CD4-positive, alpha-beta T cell treated with Interferon alpha-2 for 1 hour (primary cell): ENCODE measurements at regions not wholly inside any gene's neighbourhood (a gene's known extent, or its start where the extent isn't known, plus 50 kb on each side); places are given as distances from the start of the nearest gene placed in this dataset.
"Not testable (repeated sequence)": the region's sequence is repeated elsewhere in the genome, so short reads cannot be mapped to it uniquely, and the experiment has no call there.

Experiments
- DNase-seq, 2 donors: peaks; one replicate each; pipeline ENCODE4 v3.0.0-alpha.2; 2020 to 2022

DNA sequence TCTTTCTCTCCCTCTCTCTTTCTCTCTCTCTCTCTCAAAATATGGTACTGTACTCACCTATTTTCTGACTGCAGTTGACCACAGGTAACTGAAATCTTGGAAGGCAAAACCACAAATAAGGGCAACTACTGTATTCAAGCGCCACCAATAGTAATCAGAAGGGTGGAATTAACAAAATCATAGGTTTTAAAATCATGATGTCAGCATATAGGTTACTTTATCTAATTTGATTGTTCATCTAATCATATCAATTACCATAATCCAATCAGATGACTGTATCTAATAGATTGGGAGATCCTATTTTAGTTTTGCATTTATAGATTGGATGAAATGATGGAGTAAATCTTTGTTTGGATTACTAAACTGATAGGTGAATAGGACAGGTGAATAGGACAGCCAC, 155.8 kb upstream of the KITLG start:
- no peak for DNase-seq

DNA sequence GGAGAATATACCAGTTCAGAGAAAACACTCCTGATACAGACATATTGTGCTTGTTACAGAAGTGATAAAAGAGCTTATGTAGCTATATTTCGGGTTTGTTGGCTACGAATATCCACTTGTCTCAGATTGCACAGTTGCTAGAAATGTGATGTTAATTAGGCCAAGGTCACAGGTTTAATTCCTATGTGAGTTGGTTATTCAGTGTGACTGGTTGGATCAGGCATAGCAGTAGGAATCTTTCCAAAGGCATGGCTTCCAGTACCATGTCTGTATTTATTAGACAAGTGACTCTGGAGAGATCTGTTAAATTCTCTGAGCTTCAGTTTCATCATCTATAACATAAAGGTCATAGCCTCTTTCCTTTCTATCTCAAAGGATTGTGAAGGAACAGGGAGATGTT, 152.7 kb upstream of the KITLG start:
- DNase-seq, result no peak

DNA sequence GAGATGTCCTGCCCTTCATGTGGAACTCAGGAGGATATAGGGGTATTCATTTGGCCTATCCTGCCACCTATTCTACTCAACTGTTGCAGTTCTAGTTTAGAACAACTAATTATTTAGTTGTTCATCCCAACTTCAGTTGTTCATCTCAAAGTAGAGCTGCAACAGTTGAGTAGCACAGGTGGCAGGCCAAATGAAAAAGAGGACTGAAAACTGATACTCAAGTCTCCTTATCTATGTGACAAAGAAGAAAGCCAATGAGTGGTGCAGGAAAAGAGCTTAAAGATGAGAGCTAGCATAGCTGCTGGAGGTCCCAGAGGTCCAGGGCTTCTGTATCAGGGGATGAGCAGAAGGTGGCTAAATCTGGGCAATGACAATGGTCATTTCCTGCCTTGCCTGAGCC, 148.9 kb upstream of the KITLG start:
- no peak for DNase-seq

DNA sequence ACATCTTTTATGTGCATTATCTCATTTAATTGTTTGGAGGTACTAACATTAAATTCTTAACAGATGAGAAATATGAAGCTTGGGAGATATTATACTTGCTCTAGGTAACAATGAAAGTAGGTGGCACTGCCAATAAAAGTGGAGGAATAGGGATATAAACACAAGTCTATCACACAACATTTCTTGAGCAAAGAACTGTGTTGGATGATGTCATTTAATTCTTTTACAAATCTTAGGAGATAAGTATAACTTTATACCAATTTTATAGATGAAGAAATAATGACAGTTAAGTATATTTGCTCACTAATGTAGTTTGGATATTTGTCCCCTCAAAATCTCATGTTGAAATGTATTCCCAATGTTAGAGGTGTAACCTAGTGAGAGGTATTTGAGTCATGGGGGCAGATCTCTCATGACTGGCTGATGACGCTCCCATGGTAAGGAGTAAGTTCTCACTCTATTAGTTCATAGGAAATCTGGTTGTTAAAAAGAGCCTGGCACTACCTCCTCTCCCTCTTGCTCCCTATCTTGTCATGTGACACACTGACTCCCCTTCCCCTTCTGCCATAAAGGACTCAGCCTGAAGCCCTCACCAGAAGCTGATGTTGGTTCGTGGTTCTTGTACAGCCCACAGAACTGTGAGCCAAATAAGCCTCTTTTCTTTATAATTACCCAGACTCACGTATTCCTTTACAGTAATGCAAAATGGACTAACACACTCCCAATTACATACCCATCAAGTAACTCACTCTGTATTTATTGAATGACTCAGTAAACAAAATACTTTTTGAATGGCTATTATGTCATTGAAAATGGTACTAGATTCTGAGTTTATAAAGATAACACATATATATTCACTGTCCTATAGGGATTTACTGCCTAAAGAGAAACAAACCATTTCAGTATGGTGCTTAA, 146.8 kb upstream of the KITLG start:
- DNase-seq, result no peak

DNA sequence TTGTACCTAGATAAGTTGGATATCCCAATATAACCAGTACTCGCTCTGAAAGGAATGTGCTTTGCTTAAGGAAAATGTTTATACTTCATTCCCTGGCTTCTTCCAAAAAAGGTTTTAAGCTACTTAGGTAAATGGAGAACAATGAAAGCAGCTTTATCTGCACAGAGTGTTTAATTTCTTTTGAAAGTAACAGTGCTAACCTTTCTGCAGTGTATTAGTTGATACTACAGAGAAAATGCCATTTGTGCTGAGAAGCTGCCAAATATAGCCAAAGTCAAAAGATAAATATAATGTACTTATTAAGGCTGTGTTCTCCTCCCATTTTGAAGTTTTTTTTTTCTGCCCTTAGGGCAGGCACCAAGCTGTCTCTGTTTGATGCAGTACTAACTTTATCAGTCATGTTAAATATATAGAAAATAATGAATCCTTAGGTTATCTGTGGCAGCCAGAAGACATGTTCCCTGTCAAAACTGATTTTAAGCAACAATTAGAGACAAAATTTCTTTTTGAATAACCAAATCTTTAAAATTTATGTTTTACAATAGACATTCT, 145.4 kb upstream of the KITLG start:
- DNase-seq, result no peak

DNA sequence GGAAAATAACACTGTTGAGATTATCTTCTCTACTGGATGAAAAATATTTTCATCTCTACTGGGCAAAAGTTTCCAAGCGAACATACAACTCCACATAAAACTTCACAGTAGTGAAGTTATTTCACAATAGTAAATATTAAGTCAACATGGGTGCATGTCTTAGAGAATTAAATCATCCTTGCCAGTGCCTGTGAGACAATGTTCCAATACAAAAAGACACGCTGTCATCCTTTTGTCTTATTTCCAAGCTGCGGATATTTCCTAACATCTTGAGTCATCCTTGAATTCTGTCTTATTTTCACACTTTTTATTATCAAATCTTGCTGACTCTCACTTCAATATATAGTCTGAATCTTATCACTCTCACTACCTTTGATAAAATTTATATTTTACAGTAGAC, 142.9 kb upstream of the KITLG start:
- no peak for DNase-seq

DNA sequence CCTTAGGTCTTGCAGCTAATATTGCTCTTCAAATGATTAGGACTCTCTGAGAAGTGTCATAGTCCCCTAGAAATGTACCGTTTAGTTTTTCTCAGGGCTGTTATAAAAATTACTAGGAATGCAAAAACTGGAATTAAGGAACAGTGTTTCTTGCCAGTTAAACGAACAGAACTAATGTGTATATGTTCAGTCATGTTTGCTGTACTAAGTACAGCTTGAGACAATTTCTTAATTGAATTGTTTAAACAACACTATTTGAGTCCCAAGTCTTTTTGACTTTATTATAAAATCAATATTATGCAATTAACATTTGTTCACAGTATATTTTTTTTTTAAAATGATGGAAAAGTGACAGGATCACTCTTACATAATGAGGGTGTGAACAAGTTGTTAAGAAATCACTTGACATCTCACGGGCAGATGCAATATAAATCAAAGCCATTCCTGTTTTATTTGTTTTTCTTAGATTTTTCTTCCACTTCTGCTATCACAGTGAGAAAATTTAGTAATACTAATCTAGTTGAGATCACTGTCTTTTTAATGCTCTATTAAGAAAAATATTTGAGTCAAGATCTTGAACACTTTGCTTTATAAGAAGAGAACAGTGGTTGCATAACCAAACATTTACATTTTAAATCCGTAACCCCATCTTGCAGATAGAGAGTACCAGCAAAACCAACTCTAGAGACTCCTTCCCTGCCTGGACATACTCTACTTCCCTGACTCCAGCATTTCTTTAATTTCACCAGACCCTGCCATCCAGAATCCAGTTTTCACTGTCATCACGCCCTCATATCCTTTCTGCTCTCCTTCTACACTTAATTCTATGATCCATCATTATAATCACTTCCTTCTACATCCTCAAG, 140.7 kb upstream of the KITLG start:
- DNase-seq, result no peak

DNA sequence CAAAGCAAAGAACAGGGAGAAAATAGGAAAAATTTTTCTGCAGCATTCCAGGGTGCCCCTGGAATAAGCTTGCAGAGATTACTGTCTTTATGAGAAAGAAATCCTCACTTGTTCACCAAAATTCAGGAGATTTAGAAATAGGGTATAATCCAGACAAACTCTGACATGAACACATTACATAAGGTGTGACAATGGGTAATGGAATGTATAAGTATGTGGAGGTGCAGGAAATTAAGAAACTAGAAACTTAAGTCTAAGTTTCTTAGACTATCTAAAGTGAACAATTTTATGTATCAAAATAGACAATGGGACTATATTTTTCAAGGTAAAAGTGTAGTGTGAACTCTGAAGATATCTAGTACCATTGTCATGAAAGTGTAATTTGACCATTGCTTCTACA, 140.0 kb upstream of the KITLG start:
- no peak for DNase-seq

DNA sequence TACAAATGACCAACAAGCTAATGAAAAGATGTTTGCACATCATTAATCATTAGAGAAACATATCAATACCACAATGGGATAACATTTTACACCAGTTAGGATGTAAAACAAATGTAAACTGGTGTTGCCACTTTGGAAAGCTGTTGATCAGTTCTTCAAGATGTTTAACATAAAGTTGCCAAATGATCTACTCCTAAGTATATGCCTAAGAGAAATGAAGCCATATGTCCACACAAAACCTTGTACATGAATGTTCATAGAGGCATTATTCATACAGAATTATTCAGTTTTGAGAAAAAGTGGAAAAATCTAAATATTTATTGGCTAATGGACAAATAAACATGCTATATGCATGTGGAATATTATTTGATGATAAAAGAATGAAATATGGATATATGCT, 136.9 kb upstream of the KITLG start:
- DNase-seq, result no peak

DNA sequence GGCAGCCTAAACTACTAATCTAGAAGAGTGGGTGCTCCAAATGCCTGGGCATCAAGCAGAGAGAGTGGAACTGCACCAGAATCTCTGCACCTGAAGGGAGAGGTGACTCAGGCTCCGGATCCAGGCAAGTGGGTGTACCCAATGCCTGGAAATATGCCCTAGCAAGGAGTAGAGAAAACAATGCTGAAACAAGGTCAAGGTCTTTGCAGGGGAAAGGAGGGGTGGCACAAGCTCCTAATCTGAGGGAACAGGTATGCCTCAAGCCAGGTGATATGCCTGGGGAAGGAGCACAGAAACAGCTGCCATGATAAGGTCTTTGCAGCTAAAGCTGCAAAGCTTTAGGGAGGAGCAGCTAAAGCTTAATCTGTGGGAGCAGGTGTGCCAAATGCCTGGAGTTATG, 136.0 kb upstream of the KITLG start:
- DNase-seq, result no peak

DNA sequence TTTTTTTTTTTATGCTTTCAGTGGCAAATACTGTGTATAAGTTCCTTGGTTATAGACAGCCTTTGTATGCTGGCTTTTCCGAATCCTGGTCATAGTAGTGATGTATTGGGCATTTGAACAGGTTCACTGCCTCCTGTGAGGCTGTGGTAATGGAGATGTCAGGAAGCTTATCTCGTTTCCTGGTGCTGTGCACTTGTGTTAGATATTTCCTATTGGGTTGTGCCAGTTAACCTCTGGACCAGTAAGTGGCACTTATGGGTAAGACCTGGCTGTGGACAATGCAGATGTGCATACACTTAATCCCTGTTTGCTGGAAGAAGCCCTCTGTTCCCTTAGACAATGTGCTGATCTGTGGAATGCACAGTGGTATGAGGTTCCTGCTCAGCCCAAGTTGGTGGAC, 135.4 kb upstream of the KITLG start:
- no peak for DNase-seq

DNA sequence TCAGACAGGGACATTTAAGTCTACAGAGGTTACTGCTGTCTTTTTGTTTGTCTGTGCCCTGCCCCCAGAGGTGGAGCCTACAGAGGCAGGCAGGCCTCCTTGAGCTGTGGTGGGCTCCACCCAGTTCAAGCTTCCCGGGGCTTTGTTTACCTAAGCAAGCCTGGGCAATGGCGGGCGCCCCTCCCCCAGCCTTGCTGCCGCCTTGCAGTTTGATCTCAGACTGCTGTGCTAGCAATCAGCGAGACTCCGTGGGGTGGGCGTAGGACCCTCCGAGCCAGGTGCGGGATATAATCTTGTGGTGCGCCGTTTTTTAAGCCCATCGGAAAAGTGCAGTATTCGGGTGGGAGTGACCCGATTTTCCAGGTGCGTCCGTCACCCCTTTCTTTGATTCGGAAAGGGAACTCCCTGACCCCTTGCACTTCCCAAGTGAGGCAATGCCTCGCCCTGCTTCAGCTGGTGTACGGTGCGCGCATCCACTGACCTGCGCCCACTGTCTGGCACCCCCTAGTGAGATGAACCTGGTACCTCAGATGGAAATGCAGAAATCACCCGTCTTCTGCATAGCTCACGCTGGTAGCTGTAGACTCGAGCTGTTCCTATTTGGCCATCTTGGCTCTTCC, 134.1 kb upstream of the KITLG start:
- not testable (repeated sequence) for DNase-seq

DNA sequence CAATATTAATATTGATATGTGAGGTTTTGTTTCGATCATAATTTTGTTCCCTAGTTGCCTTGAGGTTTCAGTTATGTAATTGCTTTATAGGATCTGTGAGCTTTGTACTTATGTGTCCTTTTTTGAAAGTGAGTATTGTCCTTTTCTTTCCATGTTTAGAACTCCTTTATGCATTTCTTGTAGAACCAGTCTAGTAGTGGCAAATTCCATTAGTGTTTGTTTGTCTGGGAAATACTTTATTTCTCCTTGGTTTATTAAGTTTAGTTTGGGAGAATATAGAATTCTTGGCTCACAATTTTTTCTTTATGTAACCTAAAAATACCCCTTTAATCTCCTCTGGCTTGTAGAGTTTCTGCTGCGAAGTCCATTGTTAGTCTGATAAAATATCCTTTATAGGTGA, 127.5 kb upstream of the KITLG start:
- DNase-seq, result no peak

DNA sequence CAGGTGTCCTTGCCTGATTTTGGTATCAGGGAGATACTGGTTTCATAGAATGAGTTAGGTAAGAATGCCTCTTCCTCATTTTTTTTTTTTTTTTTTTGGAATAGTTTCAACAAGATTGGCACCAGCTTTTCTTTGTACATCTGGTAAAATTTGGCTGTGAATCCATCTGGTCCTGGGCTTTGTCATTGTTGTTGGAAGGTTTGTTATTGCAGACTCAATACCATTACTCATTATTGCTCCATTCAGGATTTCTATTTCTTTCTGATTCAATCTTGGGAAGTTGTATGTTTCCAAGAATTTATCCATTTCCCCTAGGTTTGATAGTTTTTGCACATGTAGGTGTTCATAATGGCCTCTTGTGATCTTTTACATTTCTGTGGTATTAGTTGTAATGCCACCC, 126.0 kb upstream of the KITLG start:
- no peak for DNase-seq

DNA sequence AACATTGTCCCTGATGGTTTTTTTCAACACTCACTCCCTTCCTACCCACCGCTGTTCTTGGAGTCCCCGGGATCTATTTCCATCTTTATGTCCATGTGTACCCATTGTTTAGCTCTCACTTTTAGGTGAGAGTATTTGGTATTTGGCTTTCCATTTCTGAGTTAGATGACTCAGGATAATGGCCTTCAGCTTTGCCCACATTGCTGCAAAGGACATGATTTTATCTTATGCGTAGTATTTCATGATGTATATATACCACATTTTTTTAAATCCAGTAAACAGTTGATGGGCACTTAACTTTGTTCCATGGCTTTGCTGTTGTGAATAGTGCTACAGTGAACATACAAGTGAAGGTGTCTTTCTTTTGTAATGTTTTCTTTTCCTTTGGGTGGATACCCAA, 123.5 kb upstream of the KITLG start:
- DNase-seq, result no peak

DNA sequence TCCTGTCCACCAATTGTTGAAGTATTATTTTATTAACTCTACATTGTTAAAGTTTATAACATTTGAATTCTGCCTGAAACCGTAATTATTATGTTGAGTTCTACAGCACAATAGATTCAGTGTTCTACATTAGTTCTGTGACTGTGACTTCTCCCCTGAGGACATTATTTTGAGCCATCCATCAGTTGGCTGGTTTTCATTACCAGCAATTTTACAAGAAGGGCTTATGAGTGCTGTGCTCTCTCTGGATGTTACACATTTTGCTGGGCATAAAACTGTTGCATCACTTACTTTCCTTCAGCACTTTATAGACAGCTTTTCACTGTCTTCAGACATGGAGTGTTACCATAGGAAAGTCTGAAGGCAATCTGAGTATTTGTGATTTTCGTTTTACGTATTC, 118.2 kb upstream of the KITLG start:
- DNase-seq, result no peak

DNA sequence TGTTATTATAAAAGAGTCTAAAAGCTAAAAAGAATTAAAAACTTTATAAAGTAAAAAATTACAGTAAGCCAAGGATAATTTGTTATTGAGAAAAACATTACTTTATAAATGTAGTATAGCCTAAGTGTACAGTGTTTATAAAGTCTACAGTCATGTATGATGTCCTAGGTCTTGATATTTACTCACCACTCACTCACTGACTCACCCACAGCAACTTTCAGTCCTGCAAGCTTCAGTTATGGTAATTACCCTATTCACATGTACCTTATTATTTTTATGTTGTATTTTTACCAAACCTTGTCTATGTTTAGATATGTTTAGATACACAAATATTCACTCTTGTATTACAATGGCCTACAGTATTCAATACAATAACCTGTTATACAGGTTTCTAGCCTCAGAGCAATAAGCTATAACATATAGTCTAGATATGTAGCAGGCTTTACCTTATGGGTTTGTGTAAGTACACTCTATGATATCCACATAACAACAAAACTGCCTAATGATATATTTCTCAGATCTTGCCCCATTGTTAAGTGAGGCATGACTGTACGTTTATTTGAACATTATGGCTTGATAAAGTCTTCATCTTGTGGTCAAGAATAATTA, 113.7 kb upstream of the KITLG start:
- DNase-seq, result no peak

DNA sequence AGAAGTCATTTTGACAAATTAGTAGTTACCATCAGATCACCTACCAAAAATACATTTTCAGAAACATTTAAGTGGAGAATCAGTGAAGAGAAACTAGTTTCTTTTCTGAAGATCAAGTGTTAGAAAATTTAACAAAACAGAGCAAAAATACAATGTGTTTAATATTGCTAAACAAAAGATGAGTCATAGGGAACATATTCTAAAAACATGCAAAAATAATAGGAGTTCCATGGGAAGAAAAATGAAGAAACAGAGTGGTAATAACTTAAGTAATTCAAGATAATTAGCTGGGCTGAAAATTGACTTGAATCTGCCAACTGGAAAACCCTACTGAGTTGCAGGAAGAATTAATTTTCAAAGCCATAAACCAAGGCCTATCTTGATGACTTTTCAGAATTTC, 111.5 kb upstream of the KITLG start:
- DNase-seq, result no peak

DNA sequence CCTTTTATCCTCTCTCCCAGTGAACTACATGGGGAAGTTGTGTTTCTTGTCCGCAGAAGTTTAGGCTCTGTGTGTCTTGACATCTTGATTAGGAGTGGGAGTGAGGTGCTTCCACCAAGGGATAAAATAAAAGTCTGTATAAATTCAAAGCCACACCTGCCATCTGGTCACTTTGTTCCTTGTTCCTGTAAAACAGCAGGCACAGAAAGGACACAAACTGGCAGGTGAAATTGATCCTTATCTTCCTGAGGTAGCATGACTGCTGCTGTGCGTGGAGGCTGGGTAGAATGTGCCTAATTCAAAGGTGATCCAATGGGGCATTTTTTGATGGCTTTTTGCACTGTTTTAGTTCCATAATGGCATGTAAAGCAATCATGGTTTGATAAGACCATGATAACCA, 104.3 kb upstream of the KITLG start:
- no peak for DNase-seq

DNA sequence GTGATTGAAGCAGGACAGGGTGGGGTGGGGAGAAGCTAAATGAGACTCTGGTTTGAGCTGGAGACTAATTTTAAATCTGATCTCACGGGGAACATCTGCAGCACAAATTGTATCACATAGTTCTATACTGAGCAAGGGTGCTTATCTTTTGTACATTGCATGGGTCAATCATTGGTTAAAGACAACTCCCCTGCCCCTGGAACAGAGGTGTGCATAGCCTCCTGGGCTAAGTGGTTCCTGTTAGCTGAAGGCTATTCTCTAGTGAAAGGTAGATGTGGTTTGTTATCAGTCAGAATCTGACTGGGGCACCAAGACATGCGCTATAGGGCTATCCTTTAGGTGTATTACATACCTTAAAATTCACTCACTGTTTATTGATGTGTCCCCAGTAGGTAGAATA, 103.9 kb upstream of the KITLG start:
- DNase-seq, result no peak

DNA sequence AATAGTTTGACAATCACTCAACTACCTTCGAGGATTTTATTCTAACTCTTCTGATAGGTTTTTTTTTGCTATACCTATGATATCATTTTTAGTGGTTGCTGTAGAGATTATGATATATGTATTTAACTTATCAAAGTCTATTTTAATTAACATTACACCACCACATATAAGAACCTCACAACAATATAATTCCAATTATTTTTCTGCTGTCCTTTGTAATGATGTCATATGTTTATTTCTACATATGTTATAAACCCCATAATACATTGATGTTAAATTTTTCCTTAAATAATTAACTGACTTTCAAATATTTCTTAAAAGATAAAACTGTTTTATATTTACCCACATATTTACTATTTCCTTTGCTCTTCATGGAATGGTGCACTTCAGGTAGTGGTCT, 103.4 kb upstream of the KITLG start:
- no peak for DNase-seq

DNA sequence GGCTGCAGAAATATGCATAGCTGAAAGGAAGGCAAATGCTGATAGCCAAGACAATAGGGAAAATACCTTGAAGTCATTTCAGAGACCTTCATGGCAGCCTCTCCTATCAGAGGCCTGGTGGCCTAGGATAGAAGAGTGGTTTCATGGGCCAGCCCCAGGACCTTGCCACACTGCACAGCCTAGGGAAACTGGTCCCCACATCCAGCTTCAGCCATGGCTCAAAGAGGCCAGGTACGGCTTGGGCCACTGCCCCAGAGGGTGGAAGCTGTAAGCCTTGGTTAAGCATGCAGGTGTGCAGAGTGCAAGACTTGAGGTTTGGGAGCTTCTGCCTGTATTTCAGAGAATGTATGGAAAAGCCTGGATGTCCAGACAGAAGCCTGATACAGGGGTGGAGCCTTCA, 101.0 kb upstream of the KITLG start:
- no peak for DNase-seq

DNA sequence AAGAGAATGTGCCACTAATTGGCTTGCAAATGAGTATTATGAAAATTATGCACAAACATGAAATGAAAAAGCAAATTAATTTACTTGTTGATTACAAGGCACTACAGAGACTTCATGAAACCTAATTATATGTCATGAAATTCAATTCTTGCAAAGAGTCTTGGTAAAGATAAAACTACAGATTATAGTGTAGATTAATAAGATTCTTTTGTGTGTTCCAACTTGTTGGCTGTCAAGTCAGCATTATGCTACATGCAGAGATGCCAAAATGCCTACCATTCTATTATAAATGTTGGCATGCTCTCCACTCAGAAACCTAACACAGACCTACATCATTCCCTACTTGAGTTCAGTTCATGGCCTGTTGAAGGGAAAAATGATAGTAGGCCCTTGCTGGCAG, 97.2 kb upstream of the KITLG start:
- no peak for DNase-seq
